Sigmoid colon (tissue), 6 donors: ENCODE measurements at regions not wholly inside any gene's neighbourhood (a gene's known extent, or its start where the extent isn't known, plus 50 kb on each side); places are given as distances from the start of the nearest gene placed in this dataset.

ENCODE experiments used
- DNase-seq: peaks from one replicate; pipeline ENCODE4 v3.0.0-alpha.2; 2019
- H3K27ac ChIP-seq, 4 donors: fragments of 200-600 bp; sonication (generic); one replicate each; pipeline ENCODE4 v1.5.1; 2016 to 2019; ENCODE audit warnings: mild to moderate bottlenecking in 1 of 4
- H3K27me3 ChIP-seq, 3 donors: fragments of 200-600 bp; sonication (generic); one replicate each; pipeline ENCODE4 v1.5.1; 2019; ENCODE audit warnings: mild to moderate bottlenecking in 1 of 3
- H3K36me3 ChIP-seq, 4 donors: fragments of 200-600 bp; sonication (generic); one replicate each; pipeline ENCODE4 v1.5.1; 2016 to 2019
- H3K4me1 ChIP-seq, 4 donors: fragments of 200-600 bp; sonication (generic); one replicate each; pipeline ENCODE4 v1.5.1; 2017 to 2019
- H3K4me3 ChIP-seq, 4 donors: fragments of 200-600 bp; sonication (generic); one replicate each; pipeline ENCODE4 v1.5.1; 2017 to 2019; ENCODE audit warnings: mild to moderate bottlenecking in 2 of 4, moderate library complexity in 1 of 4
- H3K9me3 ChIP-seq, 4 donors: fragments of 200-600 bp in 3 of 4; sonication (generic) in 3 of 4; one replicate each; pipeline versions ENCODE4 v1.5.1 to v1.6.1; 2013 to 2019
- EP300 ChIP-seq, 4 donors: sonication (generic); formaldehyde crosslinking; IDR thresholded peaks; one replicate each; pipeline ENCODE4 v1.6.1; 2017; ENCODE audit warnings: antibody characterized with exemption in 4 of 4
- POLR2A ChIP-seq, 2 donors: fragments of 450-650 bp; IDR thresholded peaks; one replicate each; pipeline ENCODE4 v1.6.1; 2016; ENCODE audit warnings: antibody characterized with exemption in 2 of 2, mild to moderate bottlenecking in 2 of 2, moderate library complexity in 2 of 2
- POLR2AphosphoS5 ChIP-seq, 4 donors: sonication (generic); formaldehyde crosslinking; IDR thresholded peaks; one replicate each; pipeline ENCODE4 v1.6.1; 2017; ENCODE audit warnings: antibody characterized with exemption in 4 of 4
- WGBS, 2 donors: extraction: QIAGEN DNeasy Blood & Tissue Kit; methylation state at CpG; one replicate each; pipeline ENCODE4 v1.1.7; 2013; 5-methylcytosine and 5-hydroxymethylcytosine counted together
- intact Hi-C: fragments of 100-400 bp; cut with DNase I; formaldehyde crosslinking; loops from one replicate; pipeline ENCODE4 v1.15.1; 2023
- TF ChIP-seq, protein P1 (sequence below), 4 experiments: fragments of 450-650 bp in 3 of 4; fragments of 200-600 bp in 1 of 4; IDR thresholded peaks; one replicate each; pipeline ENCODE4 v1.5.1; 2016 to 2019; ENCODE audit warnings: antibody characterized with exemption in 4 of 4, mild to moderate bottlenecking in 3 of 4, moderate library complexity in 2 of 4
- donor health status: healthy with polysubstance abuse.
- donor health status: healthy.

DNA sequence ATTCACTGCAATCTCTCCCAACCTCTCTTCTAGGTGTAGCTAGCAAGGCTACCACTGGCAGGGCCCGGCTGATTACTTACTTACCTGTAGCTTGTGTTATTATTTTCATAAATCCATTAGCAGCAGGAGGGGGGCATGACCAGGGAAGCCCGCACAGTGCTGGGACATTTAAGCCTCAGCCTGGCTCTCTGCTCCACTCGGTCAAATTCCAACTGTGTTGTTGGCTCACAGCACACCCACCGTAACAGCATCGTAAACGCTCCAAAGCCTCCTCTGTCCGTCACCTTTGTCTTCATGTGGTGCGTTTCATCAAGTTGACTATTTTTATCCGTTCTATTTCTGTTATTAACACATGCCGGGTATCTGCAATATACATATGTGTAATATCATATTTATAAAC, 264.7 kb downstream of the NSG2 start:
- Histone ChIP-seq H3K36me3 (no peaks in the 10 kb centered on the region), H3K4me3 (no peak overlapping the region), H3K9me3 (no peaks in the 10 kb centered on the region), H3K27me3 (peaks cover 2 to 41% (median 4%) of the 10 kb centered on the region in 3 donors), H3K4me1 (peaks cover 0 to 13% (median 10%) of the 10 kb centered on the region in 4 donors), H3K27ac (no peak overlapping the region)
- intact Hi-C loops, result loop anchor here (10.0 kb wide), 1 partner anchor 255 kb away; no protein-coding TSS in a partner anchor
- TF ChIP-seq EP300 (IDR thresholded peaks at IDR 0.05) (no peak), POLR2A (IDR thresholded peaks at IDR 0.05) (no peak), POLR2AphosphoS5 (IDR thresholded peaks at IDR 0.05) (no peak)
- TF ChIP-seq, protein P1, sequence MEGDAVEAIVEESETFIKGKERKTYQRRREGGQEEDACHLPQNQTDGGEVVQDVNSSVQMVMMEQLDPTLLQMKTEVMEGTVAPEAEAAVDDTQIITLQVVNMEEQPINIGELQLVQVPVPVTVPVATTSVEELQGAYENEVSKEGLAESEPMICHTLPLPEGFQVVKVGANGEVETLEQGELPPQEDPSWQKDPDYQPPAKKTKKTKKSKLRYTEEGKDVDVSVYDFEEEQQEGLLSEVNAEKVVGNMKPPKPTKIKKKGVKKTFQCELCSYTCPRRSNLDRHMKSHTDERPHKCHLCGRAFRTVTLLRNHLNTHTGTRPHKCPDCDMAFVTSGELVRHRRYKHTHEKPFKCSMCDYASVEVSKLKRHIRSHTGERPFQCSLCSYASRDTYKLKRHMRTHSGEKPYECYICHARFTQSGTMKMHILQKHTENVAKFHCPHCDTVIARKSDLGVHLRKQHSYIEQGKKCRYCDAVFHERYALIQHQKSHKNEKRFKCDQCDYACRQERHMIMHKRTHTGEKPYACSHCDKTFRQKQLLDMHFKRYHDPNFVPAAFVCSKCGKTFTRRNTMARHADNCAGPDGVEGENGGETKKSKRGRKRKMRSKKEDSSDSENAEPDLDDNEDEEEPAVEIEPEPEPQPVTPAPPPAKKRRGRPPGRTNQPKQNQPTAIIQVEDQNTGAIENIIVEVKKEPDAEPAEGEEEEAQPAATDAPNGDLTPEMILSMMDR (IDR thresholded peaks at IDR 0.05), result no peak
- 49 to 75% methylated on average over 10 of the region's 10 CpGs for WGBS, 2 donors
- no peak for DNase-seq

DNA sequence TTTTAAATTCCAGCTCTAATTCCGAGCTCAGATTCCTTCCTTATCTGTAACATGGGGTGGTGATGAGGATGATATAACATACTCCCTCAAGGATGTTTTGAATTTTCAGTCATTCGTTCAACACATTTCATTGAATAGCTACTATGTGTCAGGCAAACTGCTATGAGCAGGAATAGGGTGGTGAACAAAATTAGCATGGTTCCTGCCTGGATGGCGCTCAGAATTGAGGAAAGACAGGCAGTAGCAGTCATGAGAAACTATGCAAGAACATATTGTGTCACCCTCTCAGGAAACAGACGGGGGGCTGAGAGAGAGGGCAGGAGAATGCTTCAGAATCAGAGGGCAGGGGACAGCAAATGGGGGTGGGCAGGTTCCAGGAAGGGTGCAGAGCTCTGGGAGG, 265.2 kb downstream of the NSG2 start:
- H3K27ac ChIP-seq, result no peak overlapping the region
- H3K4me3 ChIP-seq, result no peak overlapping the region
- intact Hi-C loops, result loop anchor here (10.0 kb wide), 1 partner anchor 256 kb away; no protein-coding TSS in a partner anchor
- WGBS, 2 donors, result 71 to 79% methylated on average over 4 of the region's 4 CpGs
- H3K4me1 ChIP-seq, result peaks cover 0 to 13% (median 10%) of the 10 kb centered on the region in 4 donors
- DNase-seq, result no peak
- no peaks in the 10 kb centered on the region for H3K9me3 ChIP-seq
- H3K36me3 ChIP-seq, result no peaks in the 10 kb centered on the region
- H3K27me3 ChIP-seq, result peaks cover 2 to 38% (median 4%) of the 10 kb centered on the region in 3 donors
- no peak for TF ChIP-seq EP300 (IDR thresholded peaks at IDR 0.05)
- no peak for TF ChIP-seq POLR2AphosphoS5 (IDR thresholded peaks at IDR 0.05)

DNA sequence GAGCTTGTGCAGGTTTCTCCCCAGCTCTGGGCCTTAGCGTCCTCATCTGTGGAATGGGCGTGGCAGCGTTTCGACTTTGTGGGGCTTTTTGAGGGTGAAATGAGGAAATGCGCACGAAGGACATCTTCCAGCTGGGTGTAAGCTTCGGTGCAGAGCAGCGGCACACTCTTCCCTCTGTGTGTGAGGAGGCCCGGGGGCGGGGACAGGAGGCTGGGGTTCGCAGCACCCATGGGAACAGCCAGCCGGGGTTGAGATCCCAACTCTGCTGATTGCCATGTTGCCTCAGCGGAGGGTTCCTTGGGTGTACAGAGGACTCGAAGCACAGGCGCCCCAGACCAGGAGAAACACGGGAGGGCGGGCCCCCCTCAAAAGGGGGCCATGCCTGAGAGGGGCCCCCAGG, 265.6 kb downstream of the NSG2 start:
- H3K9me3 ChIP-seq, result no peaks in the 10 kb centered on the region
- H3K4me1 ChIP-seq, result peaks cover 0 to 13% (median 10%) of the 10 kb centered on the region in 4 donors
- no peak overlapping the region for H3K4me3 ChIP-seq
- TF ChIP-seq POLR2AphosphoS5 (IDR thresholded peaks at IDR 0.05), result no peak
- no peak for TF ChIP-seq POLR2A (IDR thresholded peaks at IDR 0.05)
- TF ChIP-seq, protein P1 (IDR thresholded peaks at IDR 0.05), result no peak
- no peak for TF ChIP-seq EP300 (IDR thresholded peaks at IDR 0.05)
- intact Hi-C loops, result loop anchor here (10.0 kb wide), 1 partner anchor 256 kb away; no protein-coding TSS in a partner anchor
- 77 to 84% methylated on average over 17 of the region's 17 CpGs for WGBS, 2 donors
- H3K27ac ChIP-seq, result no peak overlapping the region
- peaks cover 2 to 35% (median 4%) of the 10 kb centered on the region in 3 donors for H3K27me3 ChIP-seq
- no peaks in the 10 kb centered on the region for H3K36me3 ChIP-seq
- no peak for DNase-seq

DNA sequence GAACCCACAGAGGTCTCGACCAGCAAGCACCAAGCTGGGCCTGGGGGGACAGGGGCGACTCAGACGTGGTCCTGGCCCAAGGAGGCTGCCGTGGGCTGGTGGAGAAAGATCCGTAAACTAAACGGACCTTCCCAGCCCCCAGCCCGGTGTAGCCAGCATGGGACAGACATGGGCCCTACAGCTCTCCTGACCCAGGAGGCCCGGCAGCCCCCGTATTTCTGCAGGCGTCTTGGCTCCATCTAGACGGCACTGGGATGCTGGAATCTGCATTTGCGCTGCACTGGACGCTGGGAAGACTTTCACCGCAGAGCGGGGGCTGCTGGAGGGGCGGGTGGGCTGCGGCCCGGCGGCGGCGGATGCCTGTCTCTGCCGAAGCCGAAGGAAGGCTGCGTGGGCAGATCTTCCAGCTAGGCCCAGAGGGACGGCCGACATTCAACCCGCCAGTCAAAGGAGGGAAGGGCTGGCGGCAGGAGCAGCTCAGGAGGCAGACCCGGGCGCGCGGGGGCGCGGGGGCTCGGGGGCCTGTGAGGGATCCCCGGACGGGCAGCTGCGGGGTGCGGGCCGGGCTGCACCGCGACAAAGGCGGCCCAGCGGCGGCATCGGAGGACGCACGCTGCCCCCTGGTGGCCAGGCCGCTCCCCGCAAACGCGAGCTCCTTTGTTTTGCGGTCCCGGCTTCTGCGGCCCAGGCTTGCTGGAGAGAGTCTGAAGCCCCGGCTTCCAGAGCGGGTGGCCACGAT, 266.2 kb downstream of the NSG2 start:
- peak overlapping the region in 3 of 4 donors; percentile 41 to 54 (median 43) for H3K4me3 ChIP-seq
- intact Hi-C loops, result loop anchor here (2.0 to 10.0 kb wide), 2 partner anchors 257 to 693 kb away; no protein-coding TSS in a partner anchor
- no peak overlapping the region for H3K27ac ChIP-seq
- peaks cover 2 to 35% (median 4%) of the 10 kb centered on the region in 3 donors for H3K27me3 ChIP-seq
- H3K9me3 ChIP-seq, result no peaks in the 10 kb centered on the region
- no peak for DNase-seq
- peaks cover 0 to 13% (median 10%) of the 10 kb centered on the region in 4 donors for H3K4me1 ChIP-seq
- 7 to 10% methylated on average over 58 of the region's 58 CpGs for WGBS, 2 donors
- TF ChIP-seq, protein P1 (IDR thresholded peaks at IDR 0.05), result peak; percentile 22 to 88 (median 43)
- no peak for TF ChIP-seq POLR2A (IDR thresholded peaks at IDR 0.05)
- no peaks in the 10 kb centered on the region for H3K36me3 ChIP-seq

DNA sequence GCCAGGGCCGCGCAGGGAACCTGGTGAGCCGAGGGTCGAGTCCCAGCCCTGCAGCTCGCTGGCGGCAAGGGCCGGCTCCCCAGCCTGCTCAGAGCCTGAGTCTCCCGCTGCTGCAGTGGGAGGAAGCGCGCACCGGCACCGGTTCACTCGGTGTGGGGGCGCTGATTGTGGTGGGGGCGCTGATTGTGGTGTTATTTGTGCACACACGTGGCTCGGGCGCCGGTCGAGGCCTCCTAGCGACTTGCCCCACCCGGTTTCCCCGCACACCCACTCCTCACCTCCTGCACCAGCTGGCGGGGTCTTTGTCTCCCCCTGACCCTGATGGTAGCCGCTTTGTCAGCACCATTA, 266.7 kb downstream of the NSG2 start:
- H3K4me3 ChIP-seq, result peak overlapping the region in 3 of 4 donors; percentile 41 to 54 (median 43)
- H3K4me1 ChIP-seq, result peaks cover 0 to 13% (median 10%) of the 10 kb centered on the region in 4 donors
- no peak for TF ChIP-seq POLR2A (IDR thresholded peaks at IDR 0.05)
- no peak for TF ChIP-seq EP300 (IDR thresholded peaks at IDR 0.05)
- TF ChIP-seq, protein P1 (IDR thresholded peaks at IDR 0.05), result no peak
- no peak for TF ChIP-seq POLR2AphosphoS5 (IDR thresholded peaks at IDR 0.05)
- no peaks in the 10 kb centered on the region for H3K36me3 ChIP-seq
- peaks cover 2 to 35% (median 4%) of the 10 kb centered on the region in 3 donors for H3K27me3 ChIP-seq
- intact Hi-C loops, result loop anchor here (2.0 to 10.0 kb wide), 2 partner anchors 257 to 693 kb away; no protein-coding TSS in a partner anchor
- H3K27ac ChIP-seq, result no peak overlapping the region
- no peak for DNase-seq
- 39% methylated on average over 25 of the region's 25 CpGs for WGBS, 2 donors
- no peaks in the 10 kb centered on the region for H3K9me3 ChIP-seq
